SK-N-SH (cell line): ENCODE measurements at regions not wholly inside any gene's neighbourhood (a gene's known extent, or its start where the extent isn't known, plus 50 kb on each side); places are given as distances from the start of the nearest gene placed in this dataset.

Experiments used
- CTCF ChIA-PET: fragments of 300-600, 350-600 bp; formaldehyde crosslinking; extraction: SDS; loops from one replicate; lab custom pipeline; 2021; lab: Yijun Ruan, JAX
- POLR2A ChIA-PET: fragments of 350-600 bp; sonication (Branson Sonifier 250); formaldehyde crosslinking; extraction: SDS; loops from one replicate; lab custom pipeline; 2020; ENCODE audit warnings: antibody characterized with exemption, inconsistent platforms; lab: Yijun Ruan, JAX
- DNase-seq: peaks from one replicate; pipeline ENCODE4 v3.0.0; 2012
- H2AFZ ChIP-seq: fragments of 200-600 bp; sonication (generic); 2 replicates; pipeline ENCODE4 v1.8.1; 2016; ENCODE audit warnings: antibody characterized with exemption, mild to moderate bottlenecking, low read depth
- H3F3A ChIP-seq: fragments of 200-600 bp; sonication (generic); replicated peaks from 2 replicates; pipeline ENCODE3; 2016; ENCODE audit warnings: antibody characterized with exemption, mild to moderate bottlenecking; ENCODE audit not compliant: insufficient read depth
- H3K27ac ChIP-seq, 2 experiments: fragments of 200-500 bp in 1 of 2; fragments of 200-600 bp in 1 of 2; sonication (Bioruptor generic) in 1 of 2; sonication (generic), shearing (Covaris generic) in 1 of 2; 2 replicates each; pipeline versions ENCODE4 v1.5.1 to v1.6.1; 2014 to 2016; ENCODE audit warnings: low read depth in 2 of 2, inconsistent platforms in 1 of 2, low read length in 1 of 2, mild to moderate bottlenecking in 1 of 2, mixed read lengths in 1 of 2
- H3K27me3 ChIP-seq: fragments of 200-600 bp; sonication (generic), shearing (Covaris generic); 2 replicates; pipeline ENCODE4 v1.6.1; 2016; ENCODE audit warnings: mixed run types; ENCODE audit not compliant: insufficient read depth
- H3K36me3 ChIP-seq, 2 experiments: fragments of 200-500 bp in 1 of 2; fragments of 200-600 bp in 1 of 2; sonication (Bioruptor generic) in 1 of 2; sonication (generic) in 1 of 2; replicated peaks in 1 of 2; 2 replicates each; pipeline versions ENCODE3 to v1.5.1; 2014 to 2016; ENCODE audit warnings: low read length in 1 of 2, mild to moderate bottlenecking in 1 of 2; ENCODE audit not compliant: insufficient read depth in 2 of 2, control insufficient read depth in 1 of 2
- H3K4me1 ChIP-seq, 2 experiments: fragments of 200-500 bp in 1 of 2; fragments of 200-600 bp in 1 of 2; sonication (Bioruptor generic) in 1 of 2; sonication (generic), shearing (Covaris generic) in 1 of 2; 2 replicates each; pipeline versions ENCODE4 v1.5.1 to v1.6.1; 2014 to 2016; ENCODE audit warnings: low read depth in 1 of 2, low read length in 1 of 2, mixed run types in 1 of 2; ENCODE audit not compliant: insufficient read depth in 2 of 2, control insufficient read depth in 1 of 2
- H3K4me2 ChIP-seq: fragments of 200-600 bp; sonication (generic), shearing (Covaris generic); 2 replicates; pipeline ENCODE4 v1.6.1; 2017; ENCODE audit warnings: mixed run types
- H3K4me3 ChIP-seq, 2 experiments: fragments of 200-500 bp in 1 of 2; fragments of 200-600 bp in 1 of 2; sonication (Bioruptor generic) in 1 of 2; sonication (generic), shearing (Covaris generic) in 1 of 2; 2 replicates each; pipeline versions ENCODE4 v1.5.1 to v1.8.1; 2014 to 2016; ENCODE audit warnings: low read depth in 2 of 2, inconsistent platforms in 1 of 2, low read length in 1 of 2, mild to moderate bottlenecking in 1 of 2, mixed read lengths in 1 of 2, moderate library complexity in 1 of 2
- H3K79me2 ChIP-seq: fragments of 200-600 bp; sonication (generic); 2 replicates; pipeline ENCODE4 v1.8.1; 2017; ENCODE audit warnings: mild to moderate bottlenecking; ENCODE audit not compliant: insufficient read depth
- H3K9ac ChIP-seq: fragments of 200-600 bp; sonication (generic); 2 replicates; pipeline ENCODE4 v1.6.1; 2017; ENCODE audit warnings: mixed run types
- H3K9me2 ChIP-seq: fragments of 200-600 bp; sonication (generic); 2 replicates; pipeline ENCODE4 v1.6.1; 2017; ENCODE audit warnings: mixed run types
- H3K9me3 ChIP-seq: fragments of 200-600 bp; sonication (generic); 2 replicates; pipeline ENCODE4 v1.6.1; 2017; ENCODE audit warnings: mixed run types, mild to moderate bottlenecking, moderate library complexity
- H4K20me1 ChIP-seq: fragments of 200-600 bp; sonication (generic); 2 replicates; pipeline ENCODE4 v1.6.1; 2017; ENCODE audit warnings: mild to moderate bottlenecking, mixed run types; ENCODE audit not compliant: insufficient read depth
- CHD2 ChIP-seq: fragments of 150-350 bp; IDR thresholded peaks from 2 replicates; pipeline ENCODE4 v1.6.1; 2018; ENCODE audit warnings: low read length; ENCODE audit not compliant: partially characterized antibody
- EP300 ChIP-seq, 2 experiments: IDR thresholded peaks; 2 replicates each; pipeline versions ENCODE4 v1.4.0 to v1.6.1; 2012; ENCODE audit warnings: borderline replicate concordance in 1 of 2, low read depth in 1 of 2, low read length in 1 of 2
- FOSL2 ChIP-seq: IDR thresholded peaks from 2 replicates; pipeline ENCODE4 v1.4.0; 2012; ENCODE audit warnings: low read depth, mild to moderate bottlenecking, moderate library complexity, borderline replicate concordance
- FOXJ3 ChIP-seq: sonication (generic); formaldehyde crosslinking; IDR thresholded peaks from 2 replicates; pipeline ENCODE4 v1.5.1; 2020; ENCODE audit warnings: mild to moderate bottlenecking, missing genetic modification reagents
- GABPA ChIP-seq: IDR thresholded peaks from 2 replicates; pipeline ENCODE4 v1.4.0; 2012; ENCODE audit warnings: low read depth, mild to moderate bottlenecking
- MXI1 ChIP-seq: IDR thresholded peaks from 2 replicates; pipeline ENCODE4 v1.6.1; 2012; ENCODE audit warnings: mild to moderate bottlenecking, low read depth, low read length, improper control_type of control experiment
- POLR2AphosphoS5 ChIP-seq: IDR thresholded peaks from 2 replicates; pipeline ENCODE4 v1.6.1; 2012; ENCODE audit warnings: low read depth, low read length
- RFX5 ChIP-seq: IDR thresholded peaks from 2 replicates; pipeline ENCODE4 v1.6.1; 2012; ENCODE audit warnings: mild to moderate bottlenecking, improper control_type of control experiment, low read length
- SIN3A ChIP-seq: IDR thresholded peaks from 2 replicates; pipeline ENCODE4 v1.6.1; 2012; ENCODE audit warnings: low read depth, mild to moderate bottlenecking, low read length, moderate library complexity, borderline replicate concordance
- WGBS: methylation state at CpG from one replicate; pipeline ENCODE4 v1.1.6; 2017; ENCODE audit warnings: low lambda C conversion rate; 5-methylcytosine and 5-hydroxymethylcytosine counted together
- TF ChIP-seq, protein P1 (sequence below): IDR thresholded peaks from 2 replicates; pipeline ENCODE4 v1.6.1; 2012; ENCODE audit warnings: mild to moderate bottlenecking, low read depth, low read length, moderate library complexity
- TF ChIP-seq, protein P2 (sequence below): IDR thresholded peaks from 2 replicates; pipeline ENCODE4; 2012

DNA sequence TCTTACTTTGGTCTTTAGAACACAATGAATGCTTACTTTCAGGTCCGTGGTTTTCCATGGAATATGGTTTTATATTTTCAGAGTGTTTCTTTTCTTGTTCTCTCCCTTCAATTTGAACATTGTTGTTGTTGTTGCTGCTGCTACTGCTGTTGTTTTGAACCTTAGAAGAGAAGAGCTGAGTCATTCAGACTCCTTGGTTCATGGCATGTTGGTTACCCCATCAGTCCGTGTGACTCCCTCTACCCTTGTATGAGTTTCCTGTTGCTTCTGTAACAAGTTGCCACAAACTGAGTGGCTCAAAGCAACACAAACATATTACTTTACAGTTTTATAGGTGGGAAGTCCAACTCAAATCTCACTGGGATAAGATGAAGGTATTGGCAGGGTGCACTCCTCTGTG is 511.0 kb downstream of the INSC start:
- Histone ChIP-seq H3F3A (no peaks in the 10 kb centered on the region), H3K79me2 (no peaks in the 10 kb centered on the region), H3K36me3 (no peaks in the 10 kb centered on the region), H3K27ac (no peak overlapping the region; a peak in 1 of 4 replicates), H3K9me2 (no peaks in the 10 kb centered on the region), H3K4me2 (no peak overlapping the region), H2AFZ (no peak overlapping the region), H3K9ac (no peak overlapping the region), H3K4me1 (peaks cover 0 to 39% of the 10 kb centered on the region in 2 experiments; a peak in 2 of 4 replicates), H3K27me3 (no peaks in the 10 kb centered on the region), H3K9me3 (no peaks in the 10 kb centered on the region), H3K4me3 (no peak overlapping the region), H4K20me1 (no peaks in the 10 kb centered on the region)
- POLR2A ChIA-PET: no interaction called here
- 29% methylated on average over 2 of the region's 2 CpGs for WGBS
- CTCF ChIA-PET: interaction anchor here (1.1 to 2.0 kb wide), 2 partner anchors 20 to 24 kb away, joined by 3 to 11 read pairs; no protein-coding TSS in a partner anchor
- DNase-seq: no peak
- TF ChIP-seq POLR2AphosphoS5 (no peak), MXI1 (no peak), GABPA (no peak), SIN3A (no peak), CHD2 (no peak), FOXJ3 (CRISPR knock-in tag) (no peak), RFX5 (no peak), FOSL2 (no peak), EP300 (IDR thresholded peaks at IDR 0.05; ENCODE audit: borderline replicate concordance in 1 of 2, low read depth in 1 of 2, low read length in 1 of 2) (no peak)
- TF ChIP-seq, protein P1, sequence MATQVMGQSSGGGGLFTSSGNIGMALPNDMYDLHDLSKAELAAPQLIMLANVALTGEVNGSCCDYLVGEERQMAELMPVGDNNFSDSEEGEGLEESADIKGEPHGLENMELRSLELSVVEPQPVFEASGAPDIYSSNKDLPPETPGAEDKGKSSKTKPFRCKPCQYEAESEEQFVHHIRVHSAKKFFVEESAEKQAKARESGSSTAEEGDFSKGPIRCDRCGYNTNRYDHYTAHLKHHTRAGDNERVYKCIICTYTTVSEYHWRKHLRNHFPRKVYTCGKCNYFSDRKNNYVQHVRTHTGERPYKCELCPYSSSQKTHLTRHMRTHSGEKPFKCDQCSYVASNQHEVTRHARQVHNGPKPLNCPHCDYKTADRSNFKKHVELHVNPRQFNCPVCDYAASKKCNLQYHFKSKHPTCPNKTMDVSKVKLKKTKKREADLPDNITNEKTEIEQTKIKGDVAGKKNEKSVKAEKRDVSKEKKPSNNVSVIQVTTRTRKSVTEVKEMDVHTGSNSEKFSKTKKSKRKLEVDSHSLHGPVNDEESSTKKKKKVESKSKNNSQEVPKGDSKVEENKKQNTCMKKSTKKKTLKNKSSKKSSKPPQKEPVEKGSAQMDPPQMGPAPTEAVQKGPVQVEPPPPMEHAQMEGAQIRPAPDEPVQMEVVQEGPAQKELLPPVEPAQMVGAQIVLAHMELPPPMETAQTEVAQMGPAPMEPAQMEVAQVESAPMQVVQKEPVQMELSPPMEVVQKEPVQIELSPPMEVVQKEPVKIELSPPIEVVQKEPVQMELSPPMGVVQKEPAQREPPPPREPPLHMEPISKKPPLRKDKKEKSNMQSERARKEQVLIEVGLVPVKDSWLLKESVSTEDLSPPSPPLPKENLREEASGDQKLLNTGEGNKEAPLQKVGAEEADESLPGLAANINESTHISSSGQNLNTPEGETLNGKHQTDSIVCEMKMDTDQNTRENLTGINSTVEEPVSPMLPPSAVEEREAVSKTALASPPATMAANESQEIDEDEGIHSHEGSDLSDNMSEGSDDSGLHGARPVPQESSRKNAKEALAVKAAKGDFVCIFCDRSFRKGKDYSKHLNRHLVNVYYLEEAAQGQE: no peak
- TF ChIP-seq, protein P2, sequence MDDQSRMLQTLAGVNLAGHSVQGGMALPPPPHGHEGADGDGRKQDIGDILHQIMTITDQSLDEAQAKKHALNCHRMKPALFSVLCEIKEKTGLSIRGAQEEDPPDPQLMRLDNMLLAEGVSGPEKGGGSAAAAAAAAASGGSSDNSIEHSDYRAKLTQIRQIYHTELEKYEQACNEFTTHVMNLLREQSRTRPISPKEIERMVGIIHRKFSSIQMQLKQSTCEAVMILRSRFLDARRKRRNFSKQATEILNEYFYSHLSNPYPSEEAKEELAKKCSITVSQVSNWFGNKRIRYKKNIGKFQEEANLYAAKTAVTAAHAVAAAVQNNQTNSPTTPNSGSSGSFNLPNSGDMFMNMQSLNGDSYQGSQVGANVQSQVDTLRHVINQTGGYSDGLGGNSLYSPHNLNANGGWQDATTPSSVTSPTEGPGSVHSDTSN: no peak

DNA sequence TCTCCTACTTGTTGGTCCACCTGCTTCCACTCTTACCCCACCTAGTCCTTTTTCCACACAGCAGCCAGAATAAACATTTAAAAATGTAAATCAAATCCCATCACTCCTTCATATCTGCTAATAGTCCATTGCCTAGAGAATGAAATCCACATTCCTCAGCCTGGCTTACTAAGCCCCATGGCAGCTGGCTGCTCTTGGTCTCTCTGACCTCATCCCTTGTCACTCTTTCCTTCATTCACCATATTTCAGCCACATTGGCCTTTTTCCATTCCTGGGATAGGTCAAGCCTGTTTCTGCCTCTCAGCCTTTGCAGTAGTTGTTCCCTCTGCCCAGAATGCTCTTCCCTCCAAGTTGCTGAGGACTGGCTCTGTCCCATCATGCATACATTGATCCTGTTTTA is 512.8 kb downstream of the INSC start:
- Histone ChIP-seq H3K79me2 (no peaks in the 10 kb centered on the region), H3K27ac (no peak overlapping the region), H3K9me3 (no peaks in the 10 kb centered on the region), H3K4me1 (peaks cover 0 to 25% of the 10 kb centered on the region in 2 experiments; a peak in 2 of 4 replicates), H3K9ac (no peak overlapping the region), H2AFZ (no peak overlapping the region), H3K36me3 (no peaks in the 10 kb centered on the region), H3K27me3 (no peaks in the 10 kb centered on the region), H4K20me1 (no peaks in the 10 kb centered on the region), H3K4me3 (no peak overlapping the region), H3K4me2 (no peak overlapping the region), H3K9me2 (no peaks in the 10 kb centered on the region), H3F3A (no peaks in the 10 kb centered on the region)
- CTCF ChIA-PET: interaction anchor here (1.0 kb wide), 1 partner anchor 22 kb away, joined by 3 read pairs; no protein-coding TSS in a partner anchor
- no peak for DNase-seq
- POLR2A ChIA-PET: no interaction called here
- no peak for TF ChIP-seq FOXJ3 (CRISPR knock-in tag)
